SK-N-SH (cell line): ENCODE measurements at regions not wholly inside any gene's neighbourhood (a gene's known extent, or its start where the extent isn't known, plus 50 kb on each side); places are given as distances from the start of the nearest gene placed in this dataset.

Experiments
- CTCF ChIA-PET: fragments of 300-600, 350-600 bp; formaldehyde crosslinking; extraction: SDS; loops from one replicate; lab custom pipeline; 2021; lab: Yijun Ruan, JAX
- POLR2A ChIA-PET: fragments of 350-600 bp; sonication (Branson Sonifier 250); formaldehyde crosslinking; extraction: SDS; loops from one replicate; lab custom pipeline; 2020; ENCODE audit warnings: antibody characterized with exemption, inconsistent platforms; lab: Yijun Ruan, JAX
- DNase-seq: peaks from one replicate; pipeline ENCODE4 v3.0.0; 2012
- H2AFZ ChIP-seq: fragments of 200-600 bp; sonication (generic); 2 replicates; pipeline ENCODE4 v1.8.1; 2016; ENCODE audit warnings: antibody characterized with exemption, mild to moderate bottlenecking, low read depth
- H3F3A ChIP-seq: fragments of 200-600 bp; sonication (generic); replicated peaks from 2 replicates; pipeline ENCODE3; 2016; ENCODE audit warnings: antibody characterized with exemption, mild to moderate bottlenecking; ENCODE audit not compliant: insufficient read depth
- H3K27ac ChIP-seq, 2 experiments: fragments of 200-500 bp in 1 of 2; fragments of 200-600 bp in 1 of 2; sonication (Bioruptor generic) in 1 of 2; sonication (generic), shearing (Covaris generic) in 1 of 2; 2 replicates each; pipeline versions ENCODE4 v1.5.1 to v1.6.1; 2014 to 2016; ENCODE audit warnings: low read depth in 2 of 2, inconsistent platforms in 1 of 2, low read length in 1 of 2, mild to moderate bottlenecking in 1 of 2, mixed read lengths in 1 of 2
- H3K27me3 ChIP-seq: fragments of 200-600 bp; sonication (generic), shearing (Covaris generic); 2 replicates; pipeline ENCODE4 v1.6.1; 2016; ENCODE audit warnings: mixed run types; ENCODE audit not compliant: insufficient read depth
- H3K36me3 ChIP-seq, 2 experiments: fragments of 200-500 bp in 1 of 2; fragments of 200-600 bp in 1 of 2; sonication (Bioruptor generic) in 1 of 2; sonication (generic) in 1 of 2; replicated peaks in 1 of 2; 2 replicates each; pipeline versions ENCODE3 to v1.5.1; 2014 to 2016; ENCODE audit warnings: low read length in 1 of 2, mild to moderate bottlenecking in 1 of 2; ENCODE audit not compliant: insufficient read depth in 2 of 2, control insufficient read depth in 1 of 2
- H3K4me1 ChIP-seq, 2 experiments: fragments of 200-500 bp in 1 of 2; fragments of 200-600 bp in 1 of 2; sonication (Bioruptor generic) in 1 of 2; sonication (generic), shearing (Covaris generic) in 1 of 2; 2 replicates each; pipeline versions ENCODE4 v1.5.1 to v1.6.1; 2014 to 2016; ENCODE audit warnings: low read depth in 1 of 2, low read length in 1 of 2, mixed run types in 1 of 2; ENCODE audit not compliant: insufficient read depth in 2 of 2, control insufficient read depth in 1 of 2
- H3K4me2 ChIP-seq: fragments of 200-600 bp; sonication (generic), shearing (Covaris generic); 2 replicates; pipeline ENCODE4 v1.6.1; 2017; ENCODE audit warnings: mixed run types
- H3K4me3 ChIP-seq, 2 experiments: fragments of 200-500 bp in 1 of 2; fragments of 200-600 bp in 1 of 2; sonication (Bioruptor generic) in 1 of 2; sonication (generic), shearing (Covaris generic) in 1 of 2; 2 replicates each; pipeline versions ENCODE4 v1.5.1 to v1.8.1; 2014 to 2016; ENCODE audit warnings: low read depth in 2 of 2, inconsistent platforms in 1 of 2, low read length in 1 of 2, mild to moderate bottlenecking in 1 of 2, mixed read lengths in 1 of 2, moderate library complexity in 1 of 2
- H3K79me2 ChIP-seq: fragments of 200-600 bp; sonication (generic); 2 replicates; pipeline ENCODE4 v1.8.1; 2017; ENCODE audit warnings: mild to moderate bottlenecking; ENCODE audit not compliant: insufficient read depth
- H3K9ac ChIP-seq: fragments of 200-600 bp; sonication (generic); 2 replicates; pipeline ENCODE4 v1.6.1; 2017; ENCODE audit warnings: mixed run types
- H3K9me2 ChIP-seq: fragments of 200-600 bp; sonication (generic); 2 replicates; pipeline ENCODE4 v1.6.1; 2017; ENCODE audit warnings: mixed run types
- H3K9me3 ChIP-seq: fragments of 200-600 bp; sonication (generic); 2 replicates; pipeline ENCODE4 v1.6.1; 2017; ENCODE audit warnings: mixed run types, mild to moderate bottlenecking, moderate library complexity
- H4K20me1 ChIP-seq: fragments of 200-600 bp; sonication (generic); 2 replicates; pipeline ENCODE4 v1.6.1; 2017; ENCODE audit warnings: mild to moderate bottlenecking, mixed run types; ENCODE audit not compliant: insufficient read depth
- CHD2 ChIP-seq: fragments of 150-350 bp; IDR thresholded peaks from 2 replicates; pipeline ENCODE4 v1.6.1; 2018; ENCODE audit warnings: low read length; ENCODE audit not compliant: partially characterized antibody
- EP300 ChIP-seq, 2 experiments: IDR thresholded peaks; 2 replicates each; pipeline versions ENCODE4 v1.4.0 to v1.6.1; 2012; ENCODE audit warnings: borderline replicate concordance in 1 of 2, low read depth in 1 of 2, low read length in 1 of 2
- FOSL2 ChIP-seq: IDR thresholded peaks from 2 replicates; pipeline ENCODE4 v1.4.0; 2012; ENCODE audit warnings: low read depth, mild to moderate bottlenecking, moderate library complexity, borderline replicate concordance
- FOXM1 ChIP-seq: IDR thresholded peaks from 2 replicates; pipeline ENCODE4 v1.4.0; 2012; ENCODE audit warnings: low read depth, mild to moderate bottlenecking
- GABPA ChIP-seq: IDR thresholded peaks from 2 replicates; pipeline ENCODE4 v1.4.0; 2012; ENCODE audit warnings: low read depth, mild to moderate bottlenecking
- GATA2 ChIP-seq: sonication (generic); formaldehyde crosslinking; IDR thresholded peaks from 2 replicates; pipeline ENCODE4 v1.5.0; 2020; ENCODE audit warnings: mild to moderate bottlenecking, missing genetic modification reagents
- IRF3 ChIP-seq: fragments of 150-350 bp; IDR thresholded peaks from 2 replicates; pipeline ENCODE4 v1.6.1; 2016; ENCODE audit warnings: mild to moderate bottlenecking, low read depth, low read length
- NFIC ChIP-seq: IDR thresholded peaks from 2 replicates; pipeline ENCODE4 v1.4.0; 2012; ENCODE audit warnings: borderline replicate concordance
- RAD21 ChIP-seq: IDR thresholded peaks from 2 replicates; pipeline ENCODE4 v1.6.1; 2012; ENCODE audit warnings: mild to moderate bottlenecking, low read length
- REST ChIP-seq: IDR thresholded peaks from 2 replicates; pipeline ENCODE4 v1.6.1; 2012; ENCODE audit warnings: mild to moderate bottlenecking, low read depth, low read length, moderate library complexity
- SIN3A ChIP-seq: IDR thresholded peaks from 2 replicates; pipeline ENCODE4 v1.6.1; 2012; ENCODE audit warnings: low read depth, mild to moderate bottlenecking, low read length, moderate library complexity, borderline replicate concordance
- USF1 ChIP-seq: IDR thresholded peaks from 2 replicates; pipeline ENCODE4 v1.4.0; 2012; ENCODE audit warnings: low read depth, borderline replicate concordance
- WGBS: methylation state at CpG from one replicate; pipeline ENCODE4 v1.1.6; 2017; ENCODE audit warnings: low lambda C conversion rate; 5-methylcytosine and 5-hydroxymethylcytosine counted together

GRCh38 chr4:164357957-164358356, 396.0 kb upstream of the SMIM31 start:
- WGBS, result 0% methylated on average over 2 of the region's 2 CpGs
- no peaks in the 10 kb centered on the region for H3K27me3 ChIP-seq
- CTCF ChIA-PET, result interaction anchor here (1.0 kb wide), 1 partner anchor 21 kb away, joined by 3 read pairs; no protein-coding TSS in a partner anchor

More at GRCh38 chr4:164357957-164358356, 396.0 kb upstream of the SMIM31 start:
- no peaks in the 10 kb centered on the region for H3K9me2 ChIP-seq
- no peak overlapping the region for H3K9ac ChIP-seq
- no peaks in the 10 kb centered on the region for H3K4me1 ChIP-seq
- DNase-seq, result no peak
- POLR2A ChIA-PET, result no interaction called here
- H4K20me1 ChIP-seq, result no peaks in the 10 kb centered on the region
- H3K79me2 ChIP-seq, result no peaks in the 10 kb centered on the region
- no peak overlapping the region for H3K4me3 ChIP-seq
- H3K36me3 ChIP-seq, result no peaks in the 10 kb centered on the region
- H3F3A ChIP-seq, result no peaks in the 10 kb centered on the region
- H3K9me3 ChIP-seq, result no peaks in the 10 kb centered on the region
- no peak overlapping the region for H2AFZ ChIP-seq
- H3K4me2 ChIP-seq, result no peak overlapping the region
- no peak overlapping the region for H3K27ac ChIP-seq
- TF ChIP-seq RAD21, result no peak
- TF ChIP-seq FOXM1, result no peak
- TF ChIP-seq GATA2, result no peak
- TF ChIP-seq SIN3A, result no peak
- TF ChIP-seq GABPA, result no peak
- no peak for TF ChIP-seq CHD2
- TF ChIP-seq NFIC, result no peak
- no peak for TF ChIP-seq IRF3
- no peak for TF ChIP-seq EP300 (IDR thresholded peaks at IDR 0.05; ENCODE audit: borderline replicate concordance in 1 of 2, low read depth in 1 of 2, low read length in 1 of 2)
- no peak for TF ChIP-seq REST
- no peak for TF ChIP-seq USF1
- TF ChIP-seq FOSL2, result no peak
